ENCODE measurements at regions not wholly inside any gene's neighbourhood (a gene's known extent, or its start where the extent isn't known, plus 50 kb on each side); places are given as distances from the start of the nearest gene placed in this dataset.

GRCh38 chr6:27149150-27149549, 98.4 kb upstream of the PRSS16 start:
- TF ChIP-seq EZH2 (IDR thresholded peaks at IDR 0.05; ENCODE audit: insufficient read depth, poor library complexity, severe bottlenecking), result no peak
- TF ChIP-seq EZH2phosphoT487 (IDR thresholded peaks at IDR 0.05; ENCODE audit: insufficient read depth, low read depth), result no peak

All from GM23248 (cell line).